SHP77 treated with DMSO at 0.1 percent for 48 hours (cell line): ENCODE measurements at regions not wholly inside any gene's neighbourhood (a gene's known extent, or its start where the extent isn't known, plus 50 kb on each side); places are given as distances from the start of the nearest gene placed in this dataset.

Experiments used
- DNase-seq: peaks from one replicate; lab custom pipeline; 2025; lab: John Stamatoyannopoulos, UW

DNA sequence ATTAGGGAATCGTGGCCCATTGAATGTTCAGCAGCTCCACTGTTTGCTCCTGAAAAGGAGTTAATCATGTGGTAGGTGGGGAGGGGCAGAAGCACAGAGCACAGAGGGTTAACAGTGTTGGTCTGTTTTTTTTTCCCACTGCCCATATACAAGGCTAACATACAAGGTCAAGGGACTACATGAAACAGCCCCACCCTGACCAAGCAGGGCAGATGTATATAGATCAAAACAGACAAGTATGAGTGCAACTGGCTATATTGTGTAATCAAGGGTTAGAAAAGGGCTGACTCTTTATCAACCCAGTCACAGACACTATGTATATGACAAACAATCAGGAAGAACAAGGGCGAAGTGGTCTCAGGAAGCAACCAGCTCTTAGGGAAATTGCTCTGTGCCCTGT lies 186.6 kb upstream of the CDH11 start:
- no peak for DNase-seq

DNA sequence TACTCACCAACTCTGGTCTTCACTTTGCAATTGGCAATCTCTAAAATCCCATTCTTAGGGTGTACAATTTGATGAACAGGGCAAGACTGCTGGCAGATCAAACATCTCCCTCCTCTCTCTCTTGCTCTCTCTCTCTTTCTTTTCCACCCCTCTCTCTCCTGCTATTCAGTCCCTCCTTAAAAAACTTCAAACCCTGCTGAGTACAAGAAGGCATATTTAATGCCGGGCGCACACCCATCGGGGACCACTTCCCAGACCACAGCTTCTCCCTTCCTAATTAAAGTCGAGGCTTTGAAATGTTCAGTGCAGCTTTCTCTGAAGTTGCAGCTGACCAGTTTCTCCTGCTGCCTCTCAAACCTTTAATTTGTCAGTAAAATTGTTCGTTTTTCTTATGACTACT lies 185.4 kb upstream of the CDH11 start:
- no peak for DNase-seq

DNA sequence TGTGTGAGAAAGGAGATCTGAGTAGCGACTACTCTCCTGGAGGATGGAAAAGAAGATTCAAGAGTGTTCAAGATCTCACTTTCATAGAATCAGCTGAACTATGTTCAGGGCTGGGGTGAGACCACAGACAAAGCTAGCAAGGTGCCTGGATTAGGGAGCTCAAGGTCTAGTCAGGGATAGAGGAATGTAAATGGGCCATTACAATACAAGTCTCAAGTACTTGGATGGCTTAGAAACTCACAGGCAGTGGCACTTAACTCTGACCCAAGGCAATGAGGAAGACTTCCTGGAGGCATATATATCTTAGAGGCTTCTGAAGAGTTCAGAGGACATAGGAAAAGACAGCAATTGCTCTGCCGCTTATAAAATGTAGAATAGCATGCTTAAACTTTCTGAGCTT lies 184.9 kb upstream of the CDH11 start:
- no peak for DNase-seq

DNA sequence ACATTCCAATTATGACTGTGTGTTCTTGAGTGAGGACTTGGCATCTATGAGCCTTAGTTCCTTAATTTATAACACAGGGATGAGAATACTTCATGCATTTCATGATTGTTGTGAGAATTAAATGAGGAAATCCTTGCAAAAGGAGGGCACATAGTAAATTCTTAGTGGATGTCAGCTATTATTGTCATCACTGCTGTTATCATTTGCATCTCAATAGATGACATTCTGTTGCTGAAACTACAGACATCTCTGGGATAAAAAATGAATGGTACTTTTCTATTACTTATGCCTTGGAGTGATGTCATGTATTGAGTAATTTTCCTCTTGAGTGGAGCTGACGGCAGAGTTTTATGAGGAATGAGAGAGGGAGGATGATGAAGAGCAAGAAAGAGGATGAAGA lies 184.4 kb upstream of the CDH11 start:
- DNase-seq: no peak

GRCh38 chr16:65305266-65305959 lies 183.6 kb upstream of the CDH11 start:
- no peak for DNase-seq

- no peak for DNase-seq
These were observed 179.2 kb upstream of the CDH11 start for GRCh38 chr16:65301029-65301428.

GRCh38 chr16:65297453-65297852 lies 175.6 kb upstream of the CDH11 start:
- no peak for DNase-seq

DNA sequence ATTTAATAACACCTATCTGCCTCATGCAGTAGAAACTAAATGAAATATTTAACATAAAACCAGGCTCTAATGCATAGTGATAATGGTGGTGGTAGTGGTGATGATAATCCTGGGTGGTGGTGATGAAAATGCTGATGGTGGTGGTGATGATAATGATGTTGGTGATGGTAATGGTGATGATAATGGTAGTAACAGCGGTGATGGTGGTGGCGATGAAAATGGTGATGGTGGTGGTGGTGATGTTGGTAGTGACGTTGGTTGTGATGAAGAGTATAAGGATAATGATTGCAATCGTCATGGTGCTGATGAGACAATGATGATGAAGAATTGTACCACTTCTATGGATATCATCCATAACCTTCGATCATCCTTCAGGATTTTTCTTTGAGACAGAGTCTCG lies 173.7 kb upstream of the CDH11 start:
- DNase-seq: no peak

- no peak for DNase-seq
These were observed 172.8 kb upstream of the CDH11 start for GRCh38 chr16:65294708-65295107.

DNA sequence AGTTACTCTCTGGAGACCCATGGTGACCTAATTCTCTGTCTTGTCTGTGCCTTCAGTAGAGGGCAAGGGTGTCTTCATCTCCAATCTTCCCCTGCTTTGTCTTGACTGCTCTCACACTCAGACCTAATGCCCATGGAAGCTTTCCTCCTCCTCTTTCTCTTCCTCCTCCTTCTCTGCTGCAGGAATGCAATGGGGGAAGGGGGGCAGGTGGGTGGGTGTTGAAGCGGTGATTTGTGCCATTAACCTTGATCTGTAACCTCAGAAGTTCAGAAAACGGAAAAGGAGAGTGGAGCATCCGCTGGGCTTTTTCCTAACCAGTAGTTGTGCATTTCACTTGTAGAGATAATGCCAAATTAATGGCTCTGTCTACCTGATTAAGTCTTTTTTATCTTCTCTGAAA lies 172.3 kb upstream of the CDH11 start:
- no peak for DNase-seq

DNA sequence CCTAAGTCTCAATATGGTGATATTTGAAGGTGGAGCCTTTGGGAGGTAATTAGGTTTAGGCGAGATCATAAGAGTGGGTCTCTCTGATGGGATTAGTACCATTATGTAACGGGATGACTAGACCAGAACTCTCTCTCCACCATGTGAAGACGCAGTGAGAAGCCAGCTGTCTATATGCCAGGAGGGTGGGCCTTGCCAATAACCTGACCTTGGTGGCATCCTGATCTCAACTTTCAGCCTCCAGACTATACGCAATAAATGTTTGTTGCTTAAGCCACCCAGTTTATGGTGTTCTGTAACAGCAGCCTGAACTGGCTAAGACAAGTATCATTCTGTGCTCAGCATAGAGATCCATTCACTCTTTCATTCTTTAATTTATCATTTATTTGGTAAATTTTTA lies 167.2 kb upstream of the CDH11 start:
- no peak for DNase-seq

- DNase-seq: no peak
These were observed 165.4 kb upstream of the CDH11 start for GRCh38 chr16:65287307-65287706.

DNA sequence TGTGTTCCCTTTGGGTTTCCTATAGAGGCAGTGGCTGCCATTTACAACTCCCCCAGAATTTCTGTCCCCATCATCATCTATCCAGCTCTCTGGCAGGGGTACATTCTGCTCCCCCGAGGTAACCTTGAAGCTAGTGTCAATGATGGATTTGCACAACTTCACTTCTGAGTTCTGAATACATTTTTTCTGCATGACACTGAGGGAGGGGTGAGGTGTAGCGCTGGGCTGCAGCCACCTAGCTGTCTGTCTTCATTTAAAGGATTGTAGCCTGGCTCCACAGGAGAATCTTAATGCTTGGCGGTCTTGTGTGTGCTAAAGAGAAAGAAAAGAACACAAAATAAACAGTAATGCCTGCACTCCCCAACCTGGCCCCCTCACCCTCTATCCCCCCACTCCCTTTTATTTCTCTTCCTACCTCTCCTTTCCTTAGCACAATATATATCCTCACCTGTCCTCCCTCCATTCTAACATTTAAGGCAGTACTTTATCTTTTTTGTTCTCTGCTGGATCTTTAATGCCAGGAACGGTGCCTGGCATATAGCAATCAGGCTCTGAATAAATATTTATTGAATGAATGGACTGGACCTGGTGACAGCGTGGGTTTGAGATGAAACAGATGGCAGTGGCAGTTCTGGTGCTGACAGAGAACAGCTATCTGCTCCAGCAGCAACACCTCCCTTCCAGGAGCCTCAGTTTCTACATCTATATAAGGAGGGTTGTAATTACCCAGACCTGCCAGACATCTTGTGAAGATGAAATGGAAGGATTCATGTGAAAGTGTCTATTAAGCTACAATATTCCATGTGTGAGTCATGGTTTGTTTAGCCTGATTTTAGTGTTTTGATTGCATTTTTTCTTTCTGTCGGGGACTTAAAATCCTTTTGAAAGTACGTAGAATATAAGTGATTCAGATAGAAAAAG lies 163.5 kb upstream of the CDH11 start:
- DNase-seq: no peak

- no peak for DNase-seq
These were observed 162.8 kb upstream of the CDH11 start for GRCh38 chr16:65284626-65285025.

- DNase-seq: no peak
These were observed 161.4 kb upstream of the CDH11 start for GRCh38 chr16:65283181-65283651.

GRCh38 chr16:65281586-65281985 lies 159.7 kb upstream of the CDH11 start:
- no peak for DNase-seq

GRCh38 chr16:65280845-65281512 lies 159.1 kb upstream of the CDH11 start:
- DNase-seq: no peak

DNA sequence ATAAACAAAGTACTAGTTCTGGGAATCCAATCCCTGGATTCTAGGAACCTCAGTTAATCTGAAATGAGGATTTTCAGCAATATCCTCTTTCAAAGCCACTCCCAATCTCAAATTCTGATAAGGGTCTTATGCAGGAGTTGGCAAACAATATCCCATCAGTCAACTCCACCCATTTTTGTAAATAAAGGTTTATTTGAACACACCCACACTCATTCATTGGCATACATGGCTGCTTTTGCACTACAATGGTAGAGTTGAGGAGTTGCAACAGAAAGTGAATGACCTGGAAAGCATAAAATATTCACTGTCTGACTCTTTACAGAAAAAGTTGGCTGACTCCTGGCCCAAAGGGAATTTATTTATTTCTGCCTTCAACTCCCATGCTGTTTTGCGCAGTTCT lies 157.7 kb upstream of the CDH11 start:
- DNase-seq: no peak

DNA sequence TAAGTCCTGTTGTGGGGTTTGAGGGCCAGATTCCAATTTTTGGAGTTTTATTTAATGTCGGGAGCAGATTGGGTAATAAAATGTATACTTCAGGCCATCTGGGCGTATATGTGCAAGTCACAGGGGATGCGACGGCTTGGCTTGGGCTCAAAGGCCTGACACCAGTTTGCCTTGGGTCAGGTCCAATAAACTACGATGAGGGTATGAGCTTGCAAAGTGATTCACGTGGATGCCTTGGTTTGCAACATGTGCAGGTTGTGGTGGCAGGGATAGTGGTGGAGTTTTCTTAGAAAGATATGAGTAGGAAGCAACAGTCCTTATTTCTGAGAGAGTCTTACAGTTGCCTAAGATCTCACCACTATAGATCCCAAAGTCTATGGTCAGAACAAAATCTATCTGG lies 157.0 kb upstream of the CDH11 start:
- no peak for DNase-seq

GRCh38 chr16:65274566-65274965 lies 152.7 kb upstream of the CDH11 start:
- no peak for DNase-seq

- no peak for DNase-seq
These were observed 151.0 kb upstream of the CDH11 start for GRCh38 chr16:65272699-65273414.

DNA sequence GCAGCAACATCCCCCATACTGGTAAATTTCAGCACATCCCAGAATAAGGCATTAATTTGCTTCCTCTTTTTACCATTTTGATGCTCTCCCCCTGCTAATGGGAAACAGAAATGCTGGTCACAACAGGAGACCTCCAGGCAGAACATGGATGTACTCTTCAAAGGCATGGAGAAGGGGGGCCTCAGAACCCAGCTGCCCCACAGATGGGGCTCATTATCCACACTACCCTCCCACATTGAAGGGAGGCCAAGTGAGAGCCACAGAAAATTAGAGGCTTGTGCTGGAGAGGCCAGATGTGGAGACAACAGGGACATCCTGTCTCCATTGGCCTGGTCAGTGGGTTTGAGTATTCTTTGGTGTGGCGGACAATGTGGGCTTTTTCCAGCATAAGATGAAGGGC lies 150.1 kb upstream of the CDH11 start:
- no peak for DNase-seq
